ENCODE measurements at regions not wholly inside any gene's neighbourhood (a gene's known extent, or its start where the extent isn't known, plus 50 kb on each side); places are given as distances from the start of the nearest gene placed in this dataset.
"Not testable (repeated sequence)": the region's sequence is repeated elsewhere in the genome, so short reads cannot be mapped to it uniquely, and the experiment has no call there.

DNA sequence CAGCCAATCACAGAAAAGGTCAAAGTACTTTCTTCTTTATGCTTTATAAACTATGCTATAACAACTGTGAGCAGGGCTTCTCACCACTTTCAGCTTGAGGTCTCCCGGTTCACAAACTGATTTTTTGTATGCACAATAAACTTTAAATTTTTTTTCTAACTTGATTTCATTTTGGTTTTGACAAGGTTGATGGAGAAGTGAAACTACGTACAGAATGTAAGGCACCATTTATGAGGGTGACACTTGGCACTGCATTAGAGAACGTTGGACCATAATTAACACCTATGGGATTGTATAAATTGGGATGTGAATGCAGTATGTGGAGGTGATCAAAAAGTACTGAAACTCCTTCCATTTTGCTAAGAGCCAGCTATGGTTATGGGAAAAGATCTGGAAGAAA is 857.9 kb upstream of the HTR2C start:
- no peak for DNase-seq

DNA sequence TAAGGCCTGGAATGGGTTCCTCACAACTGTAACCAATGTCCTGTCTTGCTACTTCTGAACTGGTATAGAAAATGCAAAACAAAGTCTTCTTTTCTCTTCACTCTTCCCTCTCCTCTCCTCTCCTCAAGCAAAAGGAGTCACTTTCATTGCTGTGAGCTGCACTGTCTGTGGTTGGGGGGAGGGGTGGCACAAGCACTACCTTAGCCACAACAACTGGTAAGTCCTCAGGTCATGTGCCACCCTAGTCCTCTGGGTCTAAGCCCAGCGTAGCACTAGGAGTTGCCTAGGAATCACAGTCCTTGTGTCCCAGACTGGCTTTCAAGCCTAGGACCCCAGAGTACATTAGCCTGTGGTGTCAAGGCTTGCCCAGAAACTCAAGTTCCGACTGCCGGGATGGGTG is 859.3 kb upstream of the AMOT start:
- DNase-seq, result no peak

DNA sequence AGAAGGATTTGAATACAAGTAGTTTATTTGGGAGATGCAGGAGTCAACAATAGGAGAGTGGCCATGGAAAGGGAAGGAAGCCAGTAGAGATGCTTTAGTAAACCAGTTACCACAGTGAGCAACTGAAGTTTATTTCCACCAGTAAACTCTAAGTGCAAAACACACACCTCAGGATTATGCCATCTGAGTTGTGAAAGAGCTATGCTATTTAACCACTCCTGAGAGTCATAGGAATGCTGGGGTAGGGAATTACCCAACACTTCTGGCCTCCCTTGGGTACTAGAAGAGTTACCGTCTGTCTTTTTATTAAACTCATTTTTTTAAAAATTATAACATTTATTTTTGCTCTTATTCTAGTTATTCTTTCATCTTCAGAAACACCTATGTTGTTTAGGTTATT is 834.6 kb upstream of the AMOT start:
- no peak for DNase-seq

DNA sequence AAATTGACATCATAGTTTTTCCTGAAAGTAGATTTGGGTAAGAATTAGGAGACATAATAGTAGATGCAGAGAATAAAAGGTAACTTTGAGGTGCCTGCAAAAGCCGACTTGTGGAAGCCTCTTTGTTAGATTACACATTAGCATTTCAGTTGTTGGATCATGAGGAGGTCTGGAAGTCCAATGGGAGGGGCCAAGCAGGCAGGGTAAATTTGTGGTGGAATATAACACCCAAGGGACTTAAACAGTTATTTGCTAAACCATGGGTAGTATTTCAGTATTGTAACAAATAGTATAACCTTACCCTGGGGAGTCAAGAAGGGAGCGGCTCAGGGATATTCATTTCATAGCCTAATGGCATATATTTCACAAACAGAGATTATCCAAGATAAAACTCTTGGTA is 810.7 kb upstream of the AMOT start:
- DNase-seq, result no peak

DNA sequence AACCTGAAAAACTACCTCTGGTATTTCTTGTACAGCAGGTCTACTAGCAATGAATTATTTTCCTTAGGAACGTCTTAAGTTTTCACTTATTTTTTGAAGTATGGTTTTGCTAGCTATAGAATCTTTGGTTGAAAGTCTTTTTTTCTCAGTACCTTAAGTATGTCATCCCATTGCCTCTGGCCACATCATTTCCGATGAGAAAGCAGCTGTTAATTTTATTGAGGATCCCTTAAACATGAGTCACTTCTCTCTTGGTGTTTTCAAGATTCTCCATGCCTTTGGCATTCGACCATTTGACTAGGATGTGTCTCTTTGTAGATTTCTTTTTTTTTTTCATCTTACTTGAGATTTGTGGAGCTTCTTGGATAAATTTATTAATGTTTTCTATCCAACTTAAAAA is 803.8 kb upstream of the AMOT start:
- DNase-seq, result no peak

DNA sequence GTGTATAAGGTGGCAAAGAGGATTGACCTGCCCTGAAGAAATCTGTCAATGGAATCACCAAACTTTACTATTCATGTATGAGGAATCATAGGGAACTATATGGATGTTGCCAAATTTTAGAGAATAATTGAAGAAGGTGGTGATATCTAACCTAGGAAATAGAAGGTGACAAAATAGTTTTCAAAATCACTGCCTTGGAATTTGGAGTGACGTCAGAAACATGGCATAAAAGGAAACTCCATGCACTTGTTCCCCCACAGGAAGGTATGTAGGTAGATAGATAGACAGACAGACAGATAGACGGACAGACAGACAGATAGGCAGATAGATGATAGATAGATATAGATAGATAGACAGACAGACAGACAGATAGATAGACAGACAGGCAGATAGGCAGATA is 793.9 kb upstream of the AMOT start:
- no peak for DNase-seq

DNA sequence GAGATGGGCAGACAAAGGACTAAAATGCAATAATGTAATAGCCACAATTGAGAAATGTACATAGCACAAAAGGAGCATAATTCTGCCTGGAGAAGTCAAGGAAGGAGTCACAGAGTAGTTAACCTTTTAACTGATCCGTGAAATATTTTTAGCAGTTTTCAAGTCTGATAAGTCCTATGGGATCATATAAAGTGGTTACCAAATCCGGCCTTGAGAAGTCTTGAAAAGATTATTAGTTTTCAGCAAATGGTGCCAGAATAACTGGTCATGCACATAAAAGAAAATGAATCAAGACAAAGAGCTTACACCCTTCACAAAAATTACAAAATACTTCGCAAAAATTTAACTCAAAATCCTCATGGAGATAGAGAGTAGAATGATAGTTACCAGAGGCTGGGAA is 788.7 kb upstream of the AMOT start:
- no peak for DNase-seq

DNA sequence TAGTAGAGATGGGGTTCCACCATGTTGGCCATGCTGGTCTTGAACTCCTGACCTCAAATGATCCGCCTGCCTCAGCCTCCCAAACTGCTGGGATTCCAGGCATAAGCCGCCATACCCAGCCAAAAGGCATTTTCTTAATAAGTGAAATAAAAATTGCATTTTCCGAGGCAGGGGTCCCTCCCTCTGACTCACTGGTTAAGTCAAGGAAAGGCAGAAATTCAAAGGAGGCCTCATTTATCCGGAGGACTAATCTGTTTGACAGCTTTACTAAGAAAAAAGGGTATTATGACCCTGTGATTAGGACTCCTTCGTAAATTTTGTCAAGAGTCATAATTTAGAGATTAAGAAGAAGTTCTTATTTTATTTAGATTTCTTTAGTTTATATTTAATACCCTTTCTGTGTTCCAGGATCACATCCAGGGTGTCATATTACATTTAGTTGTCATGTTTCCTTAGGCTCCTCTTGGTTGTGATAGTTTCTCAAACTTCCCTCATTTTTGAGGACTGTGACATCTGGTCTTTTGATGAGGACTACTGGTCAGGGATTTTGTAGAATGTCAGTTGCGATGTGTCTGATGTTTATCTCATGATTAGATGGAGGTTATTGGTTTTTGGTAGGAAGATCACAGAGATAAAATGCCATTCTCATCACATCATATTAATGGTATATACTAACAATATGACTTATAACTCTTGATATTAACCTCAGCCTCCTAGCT is 753.7 kb upstream of the AMOT start:
- no peak for DNase-seq

DNA sequence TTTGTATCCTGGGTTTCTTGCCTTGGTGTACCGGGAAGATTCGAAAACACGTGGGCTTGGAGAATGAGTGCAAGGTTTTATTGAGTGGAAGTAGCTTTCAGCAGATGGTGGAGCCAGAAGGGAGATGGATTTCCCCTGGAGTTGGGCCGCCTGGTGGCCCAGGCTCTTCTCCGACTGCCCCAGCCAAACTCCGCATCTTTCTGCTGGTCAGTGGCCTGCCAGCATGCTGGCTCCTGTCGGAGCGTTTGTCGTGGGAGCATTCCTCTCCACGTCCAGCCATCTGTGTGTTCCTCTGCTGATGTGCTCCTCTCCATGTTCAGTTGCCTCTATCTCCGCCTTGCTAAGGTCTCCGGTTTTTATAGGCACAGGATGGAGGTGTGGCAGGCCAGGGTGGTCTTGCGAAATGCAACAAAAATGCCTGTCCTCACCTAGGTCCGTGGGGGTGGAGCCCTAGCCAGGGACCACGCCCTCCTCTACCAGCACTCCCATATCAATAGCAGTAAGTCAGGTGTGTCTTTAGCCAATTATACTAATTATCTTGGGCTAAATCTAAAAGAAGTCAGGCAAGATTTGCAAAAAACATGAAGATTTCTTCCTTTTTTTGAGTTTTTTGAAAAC is 745.8 kb upstream of the AMOT start:
- no peak for DNase-seq

DNA sequence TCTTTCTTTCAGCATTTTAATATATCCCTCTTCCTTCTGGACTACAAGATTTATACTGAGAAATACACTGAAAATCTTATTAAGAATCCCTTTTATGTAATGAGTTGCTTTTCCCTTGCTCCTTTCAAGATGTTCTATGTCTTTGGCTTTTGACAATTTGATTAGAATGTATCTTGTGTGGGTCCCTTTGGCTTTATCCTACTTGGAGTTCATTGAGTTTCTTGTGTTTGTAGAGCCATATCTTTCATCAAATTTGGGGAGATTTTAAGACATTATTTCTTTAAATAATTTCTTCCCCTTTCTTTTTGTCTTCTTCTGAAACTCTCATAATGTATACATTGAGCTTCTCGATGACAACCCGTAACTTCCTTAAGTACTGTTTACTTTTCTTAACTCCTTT is 739.9 kb upstream of the AMOT start:
- no peak for DNase-seq

DNA sequence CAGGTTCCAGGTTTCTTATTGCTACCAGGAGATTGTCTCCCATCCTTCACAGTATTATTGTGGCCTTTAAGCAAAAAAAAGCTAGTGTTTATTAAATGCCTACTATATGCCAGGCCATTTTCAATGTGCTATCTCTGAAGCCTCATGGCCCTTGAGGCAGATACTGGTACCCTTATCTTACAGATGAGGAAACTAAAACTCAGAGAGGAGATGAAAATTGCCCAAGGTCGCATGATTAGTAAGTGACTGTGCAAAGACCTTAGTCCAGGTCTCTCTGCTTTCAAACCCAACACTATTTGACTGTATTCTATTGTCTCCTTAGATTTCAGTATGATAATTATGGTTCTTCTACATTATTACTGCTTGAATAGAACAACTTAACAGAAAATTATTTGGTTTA is 717.9 kb upstream of the AMOT start:
- DNase-seq, result no peak

DNA sequence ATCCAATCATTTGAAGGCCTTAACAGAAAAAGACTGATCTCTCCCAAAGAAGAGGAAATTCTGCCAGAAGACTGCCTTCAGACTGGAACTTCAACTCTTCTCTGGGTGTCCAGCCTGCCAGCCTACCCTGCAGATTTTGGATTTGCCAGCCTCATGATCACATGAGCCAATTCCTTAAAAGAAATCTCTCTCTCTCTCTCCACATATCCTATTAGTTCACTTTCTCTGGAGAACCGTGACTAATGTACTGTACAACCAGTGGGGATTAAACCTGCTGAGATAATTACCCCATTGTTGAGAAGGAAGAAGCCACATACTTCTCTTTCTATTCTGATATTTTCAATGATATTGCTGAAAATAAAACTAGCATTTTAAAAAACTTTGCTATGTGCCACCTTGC is 711.3 kb upstream of the AMOT start:
- DNase-seq, result no peak

DNA sequence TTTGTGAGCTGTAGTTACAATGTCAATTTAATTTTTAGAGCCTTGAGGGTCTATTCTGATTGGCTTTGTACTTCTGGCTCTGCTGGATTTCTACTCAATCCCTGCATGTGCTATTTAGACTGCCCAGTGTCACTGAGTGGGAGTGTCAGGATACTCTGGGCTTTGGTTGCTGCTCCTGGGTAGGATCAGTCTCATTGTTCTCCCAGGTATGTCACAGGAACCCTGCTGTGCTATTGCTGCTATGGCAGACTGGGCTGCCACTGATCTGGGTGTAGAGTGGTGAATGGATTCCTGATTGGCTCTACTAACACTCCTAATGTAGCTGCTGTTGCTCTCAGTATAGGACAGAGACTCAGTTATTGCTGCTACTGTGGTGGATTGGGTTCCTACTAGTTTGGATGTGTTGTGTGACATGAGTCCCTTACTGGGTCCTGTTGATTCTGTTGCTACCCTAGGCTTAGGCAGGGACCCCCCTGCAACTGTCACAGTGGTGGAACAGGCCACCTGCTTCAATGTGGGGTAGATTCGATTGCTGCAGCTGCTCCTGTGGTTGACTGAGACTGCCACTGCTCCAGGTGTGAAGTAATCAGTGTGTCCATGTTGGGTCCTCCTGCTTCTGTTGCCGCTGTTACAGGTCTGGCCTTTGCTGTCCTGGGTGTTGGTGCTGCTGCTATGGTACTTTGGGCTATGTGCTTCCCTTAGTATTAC is 707.8 kb upstream of the AMOT start:
- DNase-seq, result no peak

DNA sequence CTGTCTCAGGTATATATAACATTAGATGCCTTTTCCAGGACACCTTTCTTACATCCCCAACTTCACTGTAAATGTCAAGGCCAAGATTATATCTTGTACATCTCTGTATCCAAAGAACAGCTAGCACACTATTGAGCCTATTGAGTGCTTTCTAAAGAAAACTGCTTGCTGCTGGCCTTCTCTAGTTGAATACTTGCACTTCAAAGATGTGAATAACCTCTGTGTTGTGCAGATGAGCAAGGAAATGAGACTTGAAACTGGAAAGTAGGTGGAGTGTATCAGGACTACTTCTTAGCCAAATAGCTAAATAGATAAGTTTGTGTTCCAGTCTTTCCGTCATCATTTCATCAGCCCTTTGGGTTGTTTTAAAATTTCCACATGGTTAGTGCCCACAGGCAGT is 704.4 kb upstream of the AMOT start:
- no peak for DNase-seq

DNA sequence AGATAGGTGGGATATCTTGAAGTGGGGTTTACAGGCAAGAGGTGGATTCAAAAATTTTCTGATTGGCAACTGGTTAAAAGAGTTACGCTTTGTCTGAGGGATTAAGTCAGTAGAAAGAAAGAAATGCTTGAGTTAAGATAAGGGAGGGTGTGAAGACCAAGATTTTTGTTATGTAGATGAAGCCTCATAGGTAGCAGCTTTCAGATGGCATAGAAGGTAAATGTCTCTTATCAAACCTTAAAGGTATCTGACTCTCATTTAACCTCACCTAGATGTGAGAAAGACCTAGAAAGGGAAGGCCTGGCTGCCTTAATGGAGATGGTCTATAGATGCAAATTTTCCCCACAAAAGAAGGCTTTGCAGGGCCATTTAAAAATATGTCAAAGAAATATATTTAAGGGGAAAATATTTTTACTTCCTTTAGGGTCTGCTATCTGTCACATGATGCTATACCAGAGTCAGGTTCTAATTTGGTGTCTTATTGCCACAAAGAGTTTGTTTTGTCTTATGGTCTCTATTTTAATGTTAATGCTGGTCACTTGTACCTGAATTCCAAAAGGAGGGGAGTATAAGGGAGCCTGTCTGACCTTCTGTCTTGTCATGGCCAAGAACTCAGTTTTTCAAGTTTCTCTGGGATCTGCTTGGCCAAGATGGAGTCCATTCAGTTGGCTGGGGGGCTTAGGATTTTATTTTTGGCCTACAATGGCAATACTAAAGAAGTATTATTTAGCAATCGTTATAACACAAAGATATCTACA is 699.1 kb upstream of the AMOT start:
- no peak for DNase-seq

DNA sequence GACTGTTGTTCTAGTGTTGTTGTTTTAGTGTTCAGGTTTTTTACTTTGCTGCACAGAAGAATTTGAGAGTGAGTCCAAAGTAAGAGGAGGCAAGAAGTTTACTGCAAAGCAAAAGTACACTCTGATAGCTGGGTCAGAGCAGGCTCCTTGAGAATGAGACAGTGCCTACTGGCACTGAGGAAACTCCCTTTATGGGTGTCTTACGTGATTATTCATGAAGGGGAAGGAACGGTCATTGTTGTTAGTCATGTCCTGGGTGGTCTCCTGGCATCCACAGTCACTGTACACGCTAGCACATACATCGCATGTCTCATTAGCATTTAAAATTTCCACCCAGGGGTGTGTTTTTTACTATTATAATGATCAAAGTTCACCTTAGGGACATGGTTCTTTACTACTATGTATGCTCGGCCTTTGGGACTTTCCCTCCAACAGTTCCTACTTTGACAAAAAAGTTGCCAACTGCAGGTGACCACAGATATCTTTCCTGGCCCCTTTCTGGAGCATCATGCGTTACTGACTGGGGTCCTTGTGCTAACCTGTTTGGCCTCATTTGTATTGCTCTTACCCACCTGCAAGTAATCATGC is 688.9 kb upstream of the AMOT start:
- no peak for DNase-seq

DNA sequence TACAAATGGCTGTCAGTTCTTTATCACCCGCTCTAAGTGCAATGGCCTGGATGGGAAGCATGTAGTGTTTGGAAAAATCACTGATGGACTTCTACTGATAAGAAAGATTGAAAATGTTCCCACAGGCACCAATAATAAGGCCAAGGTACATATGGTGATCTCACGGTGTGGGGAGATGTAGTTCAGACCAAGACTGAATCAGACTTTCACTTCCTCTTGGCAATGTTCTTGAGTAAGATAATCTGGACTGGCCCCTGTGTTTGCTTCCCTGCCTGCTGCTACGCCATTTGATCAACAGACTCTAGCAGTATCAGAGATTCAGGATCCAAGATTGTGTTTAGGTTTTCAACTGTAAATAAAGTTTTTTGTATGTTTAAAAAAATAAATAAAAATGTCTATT is 682.2 kb upstream of the AMOT start:
- no peak for DNase-seq

DNA sequence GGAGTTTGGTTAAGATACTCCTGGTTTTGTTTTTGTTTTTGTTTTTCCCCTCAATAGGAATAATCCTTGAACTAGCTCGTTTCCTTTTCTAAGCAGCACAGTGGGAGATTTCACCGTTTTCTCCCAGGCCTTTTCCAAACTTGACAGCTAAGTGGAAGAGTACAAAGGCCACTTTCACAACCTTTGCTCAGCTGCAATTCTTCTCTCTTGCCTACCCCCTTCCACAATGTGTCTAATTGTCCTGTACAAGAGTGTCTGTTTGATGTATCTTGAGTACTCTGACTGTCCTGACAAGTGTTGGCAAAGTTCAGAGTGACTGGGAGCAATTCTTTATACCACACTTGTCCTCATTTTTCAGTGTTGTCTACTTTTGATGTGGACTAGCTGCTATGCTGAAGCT is 674.3 kb upstream of the AMOT start:
- no peak for DNase-seq

DNA sequence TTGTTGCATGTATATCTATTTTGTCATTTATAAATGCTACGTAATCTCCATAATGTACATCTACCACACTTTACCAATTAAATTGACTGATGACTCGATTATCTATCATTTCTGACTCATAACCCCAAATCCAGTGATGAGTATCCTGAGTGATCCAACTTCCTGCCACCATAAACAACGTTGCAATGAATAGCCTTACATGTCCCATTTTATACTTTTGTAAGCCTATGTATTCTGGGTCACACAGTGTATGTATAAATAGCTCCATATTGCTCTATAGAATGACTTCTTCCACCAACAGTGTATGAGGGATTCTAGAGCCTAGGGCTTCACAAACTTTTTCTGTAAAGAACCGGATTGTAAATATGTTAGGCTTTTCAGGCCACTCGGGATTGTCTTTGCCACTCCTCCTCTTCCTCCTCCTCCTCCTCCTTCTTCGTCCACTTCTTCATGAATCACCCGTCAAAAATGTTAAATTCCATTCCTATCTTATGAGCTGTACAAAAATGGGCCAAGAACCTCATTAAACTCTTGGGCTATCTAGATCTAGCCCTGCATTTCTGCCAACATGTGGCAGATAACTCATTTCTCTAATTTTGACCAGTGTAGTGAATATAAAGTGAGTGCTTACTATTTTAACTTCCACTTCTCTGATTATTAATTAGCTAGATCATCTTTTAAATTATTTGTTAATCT is 672.2 kb upstream of the AMOT start:
- DNase-seq, result no peak

DNA sequence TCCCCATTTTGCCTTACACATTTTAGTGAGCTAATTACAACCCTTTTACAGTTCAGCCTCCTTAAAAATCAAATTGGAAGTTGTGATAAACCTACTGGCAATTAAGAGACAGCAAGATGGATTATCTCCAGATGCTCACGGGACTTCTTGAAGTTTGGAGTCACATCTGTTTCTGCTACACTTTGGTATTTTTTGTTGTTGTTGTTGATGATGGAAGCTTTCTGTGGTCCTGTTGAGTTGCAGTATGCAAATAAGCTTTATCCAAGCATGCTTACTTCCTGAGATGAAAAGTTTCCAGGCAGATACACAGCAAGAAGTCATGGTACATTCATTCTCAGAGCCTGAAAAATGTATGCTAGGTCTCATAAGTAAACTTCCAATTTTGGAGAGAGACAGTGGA is 670.0 kb upstream of the AMOT start:
- DNase-seq, result no peak

DNA sequence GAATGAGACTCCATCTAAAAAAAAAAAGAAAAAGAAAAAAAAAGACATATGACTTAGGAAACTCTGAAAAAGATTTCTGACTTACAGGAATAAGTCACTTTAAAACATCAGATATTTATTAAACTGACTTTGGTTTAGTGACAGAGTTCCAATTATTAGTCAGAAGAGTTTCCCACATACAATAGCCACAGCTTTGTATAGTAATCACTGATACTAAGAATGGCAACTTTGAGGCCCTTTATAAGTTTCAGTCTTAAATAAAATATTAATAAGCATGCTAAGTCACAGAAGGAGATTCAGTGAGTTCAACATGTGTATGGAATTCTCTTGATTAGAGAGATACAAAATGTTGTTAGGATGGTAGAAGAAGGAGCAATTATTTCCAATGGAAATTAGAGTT is 652.3 kb upstream of the AMOT start:
- DNase-seq, result no peak

DNA sequence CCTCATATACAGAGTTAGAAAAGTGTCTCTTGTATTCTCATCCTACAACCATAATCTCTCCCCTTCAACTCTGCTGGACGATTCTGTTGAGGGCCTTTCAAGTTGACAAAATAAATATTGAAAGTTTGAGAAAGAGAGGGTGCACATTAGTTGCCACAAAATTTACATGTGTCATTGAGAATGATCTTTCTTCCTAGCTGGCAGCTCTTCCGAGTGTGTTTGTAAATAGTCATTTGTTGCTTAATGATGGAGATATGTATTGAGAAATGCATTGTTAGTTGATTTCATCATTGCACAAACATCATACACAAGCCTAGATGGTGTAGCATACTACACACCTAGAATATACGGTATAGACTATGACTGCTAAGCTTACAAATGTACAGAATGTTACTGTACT is 632.8 kb upstream of the AMOT start:
- DNase-seq, result no peak

DNA sequence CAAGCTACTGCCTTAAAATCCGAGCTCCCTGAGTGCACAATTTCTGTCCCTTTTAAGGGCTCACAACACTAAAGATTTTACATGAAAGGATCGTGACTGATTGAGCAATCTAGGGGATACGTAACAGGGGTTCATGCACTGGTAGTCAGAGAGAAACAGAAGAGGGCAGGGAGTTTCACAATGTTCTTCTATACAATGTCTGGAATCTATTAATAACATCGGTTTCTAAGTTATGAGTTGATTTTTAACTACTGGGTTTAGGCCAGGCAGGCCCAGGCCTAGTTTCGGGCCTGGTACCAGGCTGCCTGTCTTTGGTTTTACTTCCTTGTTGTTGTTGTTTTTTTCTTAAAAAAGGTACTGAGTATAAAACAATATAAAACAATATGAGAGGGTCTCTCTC is 632.4 kb upstream of the AMOT start:
- not testable (repeated sequence) for DNase-seq

All from SHP77 treated with DMSO at 0.1 percent for 48 hours (cell line).